ENCODE measurements at regions not wholly inside any gene's neighbourhood (a gene's known extent, or its start where the extent isn't known, plus 50 kb on each side); places are given as distances from the start of the nearest gene placed in this dataset.

- in situ Hi-C loops (cut with MboI), result no loop called here
- no peaks in the 10 kb centered on the region for H3K27me3 ChIP-seq (replicated peaks in 1 of 2; ENCODE audit: control insufficient read depth in 2 of 2, insufficient read depth in 2 of 2, low read length in 1 of 2)
- H3K79me2 ChIP-seq (ENCODE audit: control insufficient read depth, insufficient read depth, low read length), result no peaks in the 10 kb centered on the region
- TF ChIP-seq ZSCAN29 (IDR thresholded peaks at IDR 0.05) (no peak), CHD4 (IDR thresholded peaks at IDR 0.05) (no peak), RFX5 (IDR thresholded peaks at IDR 0.05; ENCODE audit: low read depth, low read length) (no peak), JUND (IDR thresholded peaks at IDR 0.05; ENCODE audit: low read depth, low read length) (no peak), BCL11A (IDR thresholded peaks at IDR 0.05; ENCODE audit: low read depth, low read length) (no peak)
- TF ChIP-seq, protein P1, sequence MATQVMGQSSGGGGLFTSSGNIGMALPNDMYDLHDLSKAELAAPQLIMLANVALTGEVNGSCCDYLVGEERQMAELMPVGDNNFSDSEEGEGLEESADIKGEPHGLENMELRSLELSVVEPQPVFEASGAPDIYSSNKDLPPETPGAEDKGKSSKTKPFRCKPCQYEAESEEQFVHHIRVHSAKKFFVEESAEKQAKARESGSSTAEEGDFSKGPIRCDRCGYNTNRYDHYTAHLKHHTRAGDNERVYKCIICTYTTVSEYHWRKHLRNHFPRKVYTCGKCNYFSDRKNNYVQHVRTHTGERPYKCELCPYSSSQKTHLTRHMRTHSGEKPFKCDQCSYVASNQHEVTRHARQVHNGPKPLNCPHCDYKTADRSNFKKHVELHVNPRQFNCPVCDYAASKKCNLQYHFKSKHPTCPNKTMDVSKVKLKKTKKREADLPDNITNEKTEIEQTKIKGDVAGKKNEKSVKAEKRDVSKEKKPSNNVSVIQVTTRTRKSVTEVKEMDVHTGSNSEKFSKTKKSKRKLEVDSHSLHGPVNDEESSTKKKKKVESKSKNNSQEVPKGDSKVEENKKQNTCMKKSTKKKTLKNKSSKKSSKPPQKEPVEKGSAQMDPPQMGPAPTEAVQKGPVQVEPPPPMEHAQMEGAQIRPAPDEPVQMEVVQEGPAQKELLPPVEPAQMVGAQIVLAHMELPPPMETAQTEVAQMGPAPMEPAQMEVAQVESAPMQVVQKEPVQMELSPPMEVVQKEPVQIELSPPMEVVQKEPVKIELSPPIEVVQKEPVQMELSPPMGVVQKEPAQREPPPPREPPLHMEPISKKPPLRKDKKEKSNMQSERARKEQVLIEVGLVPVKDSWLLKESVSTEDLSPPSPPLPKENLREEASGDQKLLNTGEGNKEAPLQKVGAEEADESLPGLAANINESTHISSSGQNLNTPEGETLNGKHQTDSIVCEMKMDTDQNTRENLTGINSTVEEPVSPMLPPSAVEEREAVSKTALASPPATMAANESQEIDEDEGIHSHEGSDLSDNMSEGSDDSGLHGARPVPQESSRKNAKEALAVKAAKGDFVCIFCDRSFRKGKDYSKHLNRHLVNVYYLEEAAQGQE (IDR thresholded peaks at IDR 0.05; ENCODE audit: low read depth, low read length), result no peak
- TF ChIP-seq, protein P2, sequence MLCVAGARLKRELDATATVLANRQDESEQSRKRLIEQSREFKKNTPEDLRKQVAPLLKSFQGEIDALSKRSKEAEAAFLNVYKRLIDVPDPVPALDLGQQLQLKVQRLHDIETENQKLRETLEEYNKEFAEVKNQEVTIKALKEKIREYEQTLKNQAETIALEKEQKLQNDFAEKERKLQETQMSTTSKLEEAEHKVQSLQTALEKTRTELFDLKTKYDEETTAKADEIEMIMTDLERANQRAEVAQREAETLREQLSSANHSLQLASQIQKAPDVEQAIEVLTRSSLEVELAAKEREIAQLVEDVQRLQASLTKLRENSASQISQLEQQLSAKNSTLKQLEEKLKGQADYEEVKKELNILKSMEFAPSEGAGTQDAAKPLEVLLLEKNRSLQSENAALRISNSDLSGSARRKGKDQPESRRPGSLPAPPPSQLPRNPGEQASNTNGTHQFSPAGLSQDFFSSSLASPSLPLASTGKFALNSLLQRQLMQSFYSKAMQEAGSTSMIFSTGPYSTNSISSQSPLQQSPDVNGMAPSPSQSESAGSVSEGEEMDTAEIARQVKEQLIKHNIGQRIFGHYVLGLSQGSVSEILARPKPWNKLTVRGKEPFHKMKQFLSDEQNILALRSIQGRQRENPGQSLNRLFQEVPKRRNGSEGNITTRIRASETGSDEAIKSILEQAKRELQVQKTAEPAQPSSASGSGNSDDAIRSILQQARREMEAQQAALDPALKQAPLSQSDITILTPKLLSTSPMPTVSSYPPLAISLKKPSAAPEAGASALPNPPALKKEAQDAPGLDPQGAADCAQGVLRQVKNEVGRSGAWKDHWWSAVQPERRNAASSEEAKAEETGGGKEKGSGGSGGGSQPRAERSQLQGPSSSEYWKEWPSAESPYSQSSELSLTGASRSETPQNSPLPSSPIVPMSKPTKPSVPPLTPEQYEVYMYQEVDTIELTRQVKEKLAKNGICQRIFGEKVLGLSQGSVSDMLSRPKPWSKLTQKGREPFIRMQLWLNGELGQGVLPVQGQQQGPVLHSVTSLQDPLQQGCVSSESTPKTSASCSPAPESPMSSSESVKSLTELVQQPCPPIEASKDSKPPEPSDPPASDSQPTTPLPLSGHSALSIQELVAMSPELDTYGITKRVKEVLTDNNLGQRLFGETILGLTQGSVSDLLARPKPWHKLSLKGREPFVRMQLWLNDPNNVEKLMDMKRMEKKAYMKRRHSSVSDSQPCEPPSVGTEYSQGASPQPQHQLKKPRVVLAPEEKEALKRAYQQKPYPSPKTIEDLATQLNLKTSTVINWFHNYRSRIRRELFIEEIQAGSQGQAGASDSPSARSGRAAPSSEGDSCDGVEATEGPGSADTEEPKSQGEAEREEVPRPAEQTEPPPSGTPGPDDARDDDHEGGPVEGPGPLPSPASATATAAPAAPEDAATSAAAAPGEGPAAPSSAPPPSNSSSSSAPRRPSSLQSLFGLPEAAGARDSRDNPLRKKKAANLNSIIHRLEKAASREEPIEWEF (IDR thresholded peaks at IDR 0.05; ENCODE audit: insufficient replicate concordance, low read depth, low read length), result no peak
- TF ChIP-seq, protein P3, sequence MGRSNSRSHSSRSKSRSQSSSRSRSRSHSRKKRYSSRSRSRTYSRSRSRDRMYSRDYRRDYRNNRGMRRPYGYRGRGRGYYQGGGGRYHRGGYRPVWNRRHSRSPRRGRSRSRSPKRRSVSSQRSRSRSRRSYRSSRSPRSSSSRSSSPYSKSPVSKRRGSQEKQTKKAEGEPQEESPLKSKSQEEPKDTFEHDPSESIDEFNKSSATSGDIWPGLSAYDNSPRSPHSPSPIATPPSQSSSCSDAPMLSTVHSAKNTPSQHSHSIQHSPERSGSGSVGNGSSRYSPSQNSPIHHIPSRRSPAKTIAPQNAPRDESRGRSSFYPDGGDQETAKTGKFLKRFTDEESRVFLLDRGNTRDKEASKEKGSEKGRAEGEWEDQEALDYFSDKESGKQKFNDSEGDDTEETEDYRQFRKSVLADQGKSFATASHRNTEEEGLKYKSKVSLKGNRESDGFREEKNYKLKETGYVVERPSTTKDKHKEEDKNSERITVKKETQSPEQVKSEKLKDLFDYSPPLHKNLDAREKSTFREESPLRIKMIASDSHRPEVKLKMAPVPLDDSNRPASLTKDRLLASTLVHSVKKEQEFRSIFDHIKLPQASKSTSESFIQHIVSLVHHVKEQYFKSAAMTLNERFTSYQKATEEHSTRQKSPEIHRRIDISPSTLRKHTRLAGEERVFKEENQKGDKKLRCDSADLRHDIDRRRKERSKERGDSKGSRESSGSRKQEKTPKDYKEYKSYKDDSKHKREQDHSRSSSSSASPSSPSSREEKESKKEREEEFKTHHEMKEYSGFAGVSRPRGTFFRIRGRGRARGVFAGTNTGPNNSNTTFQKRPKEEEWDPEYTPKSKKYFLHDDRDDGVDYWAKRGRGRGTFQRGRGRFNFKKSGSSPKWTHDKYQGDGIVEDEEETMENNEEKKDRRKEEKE (IDR thresholded peaks at IDR 0.05), result no peak
- no peaks in the 10 kb centered on the region for H3K36me3 ChIP-seq (ENCODE audit: control insufficient read depth in 2 of 2, insufficient read depth in 2 of 2, low read length in 1 of 2)
- 66% methylated on average over 2 of the region's 2 CpGs for WGBS (ENCODE audit: insufficient coverage, insufficient replicate concordance, low lambda C conversion rate, missing lambda C conversion rate)
- intact Hi-C loops (cut with micrococcal nuclease; ENCODE audit: unreplicated experiment), result no loop called here
- no TSS peak for BruUV-seq (replicated peaks)
- POLR2A ChIA-PET, result no interaction called here
- no peak overlapping the region for H3K9ac ChIP-seq (ENCODE audit: control insufficient read depth, insufficient read depth, low read length)
- RAD21 ChIA-PET (ENCODE audit: unreplicated experiment), result no interaction called here
- no peak overlapping the region for H3K4me2 ChIP-seq (ENCODE audit: control insufficient read depth, insufficient read depth)
- SMC1A ChIA-PET (ENCODE audit: uncharacterized antibody, unreplicated experiment), result no interaction called here
- H3K4me1 ChIP-seq (ENCODE audit: control insufficient read depth, insufficient read depth, low read length), result no peaks in the 10 kb centered on the region
- no peak overlapping the region for H2AFZ ChIP-seq (ENCODE audit: control insufficient read depth, low read depth, low read length)
- H3K4me3 ChIP-seq, result no peak overlapping the region
- no peaks in the 10 kb centered on the region for H3K9me3 ChIP-seq (replicated peaks; ENCODE audit: control insufficient read depth, insufficient read depth, low read length)
- FAIRE-seq, result no peak
- DNase-seq (ENCODE audit: low read depth, low spot score), result no peak
- H4K20me1 ChIP-seq (ENCODE audit: control insufficient read depth, insufficient read depth), result no peaks in the 10 kb centered on the region
- no peak for ATAC-seq
- H3K27ac ChIP-seq (ENCODE audit: control insufficient read depth, insufficient read depth), result no peak overlapping the region
- CTCF ChIA-PET, result no interaction called here
These were observed 134.5 kb upstream of the RASGEF1B start for GRCh38 chr4:81606166-81606565.

Data from GM12878 (cell line).